OCI-LY7 (cell line): ENCODE measurements at regions not wholly inside any gene's neighbourhood (a gene's known extent, or its start where the extent isn't known, plus 50 kb on each side); places are given as distances from the start of the nearest gene placed in this dataset.
"Not testable (repeated sequence)": the region's sequence is repeated elsewhere in the genome, so short reads cannot be mapped to it uniquely, and the experiment has no call there.

ENCODE experiments used
- BruUV-seq: library from RNA; stranded (reverse); fragments of 400-500 nt; replicated peaks from 2 replicates; lab custom pipeline; 2021; lab: Mats Ljungman, UMichigan
- CTCF ChIA-PET: fragments of 300-600 bp; sonication (Branson Sonifier 250); formaldehyde crosslinking; loops from one replicate; lab custom pipeline; 2022; ENCODE audit warnings: antibody characterized with exemption; ENCODE audit not compliant: unreplicated experiment; lab: Charles Lee
- POLR2A ChIA-PET: fragments of 300-600 bp; sonication (Branson Sonifier 250); formaldehyde crosslinking; loops from one replicate; lab custom pipeline; 2022; ENCODE audit warnings: antibody characterized with exemption; lab: Charles Lee
- DNase-seq: peaks from one replicate; pipeline ENCODE4 v3.0.0-alpha.2; 2015; ENCODE audit warnings: low spot score
- H2AFZ ChIP-seq: fragments of 200-600 bp; sonication (generic), shearing (Covaris generic); 2 replicates; pipeline ENCODE4 v1.6.1; 2014; ENCODE audit warnings: mild to moderate bottlenecking, antibody characterized with exemption, low read length, moderate library complexity
- H3K27ac ChIP-seq: fragments of 200-600 bp; sonication (generic); 2 replicates; pipeline ENCODE4 v1.5.1; 2014; ENCODE audit warnings: mixed run types, low read depth, mild to moderate bottlenecking, moderate library complexity, low read length, inconsistent platforms; ENCODE audit not compliant: poor library complexity, severe bottlenecking
- H3K36me3 ChIP-seq: fragments of 200-600 bp; sonication (generic); 2 replicates; pipeline ENCODE4 v1.6.1; 2014; ENCODE audit warnings: mild to moderate bottlenecking, antibody characterized with exemption, low read length, moderate library complexity, mixed read lengths; ENCODE audit not compliant: insufficient read depth
- H3K4me1 ChIP-seq: fragments of 200-600 bp; sonication (generic); 2 replicates; pipeline ENCODE4 v1.5.1; 2014; ENCODE audit warnings: mild to moderate bottlenecking, low read length; ENCODE audit not compliant: insufficient read depth, poor library complexity, severe bottlenecking
- H3K4me2 ChIP-seq: fragments of 200-600 bp; sonication (generic); 2 replicates; pipeline ENCODE4 v1.6.1; 2014; ENCODE audit warnings: mild to moderate bottlenecking, low read length
- H3K4me3 ChIP-seq: fragments of 200-600 bp; sonication (generic); 2 replicates; pipeline ENCODE4 v1.5.1; 2014; ENCODE audit warnings: mild to moderate bottlenecking, low read depth, low read length; ENCODE audit not compliant: poor library complexity, severe bottlenecking
- H3K79me2 ChIP-seq: fragments of 200-600 bp; sonication (generic); 2 replicates; pipeline ENCODE4 v1.6.1; 2016; ENCODE audit warnings: low read depth, mild to moderate bottlenecking, low read length, moderate library complexity, mixed read lengths; ENCODE audit not compliant: insufficient read depth
- H3K9me2 ChIP-seq: fragments of 200-600 bp; sonication (generic); 2 replicates; pipeline ENCODE4 v1.6.1; 2016; ENCODE audit warnings: mild to moderate bottlenecking, low read length, mixed read lengths; ENCODE audit not compliant: insufficient read depth
- H3K9me3 ChIP-seq: fragments of 200-600 bp; sonication (generic); 2 replicates; pipeline ENCODE4 v1.6.1; 2014; ENCODE audit warnings: mild to moderate bottlenecking, mixed run types, low read length, mixed read lengths
- H4K20me1 ChIP-seq: fragments of 200-600 bp; sonication (generic); 2 replicates; pipeline ENCODE4 v1.6.1; 2014; ENCODE audit warnings: mild to moderate bottlenecking, antibody characterized with exemption, low read length, moderate library complexity, mixed read lengths; ENCODE audit not compliant: insufficient read depth
- CTCF ChIP-seq: fragments of 200-600 bp; sonication (generic); conservative IDR thresholded peaks from 2 replicates; pipeline ENCODE4 v1.5.1; 2014; ENCODE audit warnings: mild to moderate bottlenecking, antibody characterized with exemption, low read length, moderate library complexity, mixed read lengths
- EZH2phosphoT487 ChIP-seq: fragments of 200-600 bp; sonication (generic); IDR thresholded peaks from 2 replicates; pipeline ENCODE4 v1.6.1; 2018; ENCODE audit warnings: low read depth, borderline replicate concordance, mild to moderate bottlenecking, mixed run types, antibody characterized with exemption, low read length, moderate library complexity, mixed read lengths
- intact Hi-C: fragments of 100-400 bp; cut with micrococcal nuclease; formaldehyde crosslinking; loops from one replicate; pipeline ENCODE4 v1.10.0; 2022; ENCODE audit not compliant: unreplicated experiment

GRCh38 chr6:67880939-67881705, 754.0 kb upstream of the ADGRB3 start:
- Histone ChIP-seq H3K4me3 (no peak overlapping the region), H3K4me1 (no peaks in the 10 kb centered on the region), H3K79me2 (no peaks in the 10 kb centered on the region), H3K9me2 (no peaks in the 10 kb centered on the region), H3K36me3 (no peaks in the 10 kb centered on the region), H4K20me1 (no peaks in the 10 kb centered on the region), H3K9me3 (no peaks in the 10 kb centered on the region), H2AFZ (no peak overlapping the region), H3K27ac (no peak overlapping the region), H3K4me2 (no peak overlapping the region)
- ChIA-PET POLR2A (no interaction called here), CTCF (no interaction called here)
- intact Hi-C loops = no loop called here
- DNase-seq = no peak
- no TSS peak for BruUV-seq
- TF ChIP-seq EZH2phosphoT487 (no peak), CTCF (no peak)

- POLR2A ChIA-PET, H3K4me1 ChIP-seq, H4K20me1 ChIP-seq, intact Hi-C loops, H3K9me3 ChIP-seq, H3K9me2 ChIP-seq, BruUV-seq, H3K36me3 ChIP-seq, H3K4me2 ChIP-seq, H3K79me2 ChIP-seq, DNase-seq, H3K4me3 ChIP-seq, H2AFZ ChIP-seq, CTCF ChIA-PET, H3K27ac ChIP-seq: not testable (repeated sequence)
These were observed 754.7 kb upstream of the ADGRB3 start for GRCh38 chr6:67880343-67880742.

- intact Hi-C loops, H3K9me3 ChIP-seq, H3K36me3 ChIP-seq, H3K4me2 ChIP-seq, H3K27ac ChIP-seq, CTCF ChIA-PET, POLR2A ChIA-PET, H3K9me2 ChIP-seq, H4K20me1 ChIP-seq, BruUV-seq, H2AFZ ChIP-seq, H3K79me2 ChIP-seq, DNase-seq, H3K4me1 ChIP-seq, H3K4me3 ChIP-seq: not testable (repeated sequence)
These were observed 755.2 kb upstream of the ADGRB3 start for GRCh38 chr6:67879928-67880327.

DNA sequence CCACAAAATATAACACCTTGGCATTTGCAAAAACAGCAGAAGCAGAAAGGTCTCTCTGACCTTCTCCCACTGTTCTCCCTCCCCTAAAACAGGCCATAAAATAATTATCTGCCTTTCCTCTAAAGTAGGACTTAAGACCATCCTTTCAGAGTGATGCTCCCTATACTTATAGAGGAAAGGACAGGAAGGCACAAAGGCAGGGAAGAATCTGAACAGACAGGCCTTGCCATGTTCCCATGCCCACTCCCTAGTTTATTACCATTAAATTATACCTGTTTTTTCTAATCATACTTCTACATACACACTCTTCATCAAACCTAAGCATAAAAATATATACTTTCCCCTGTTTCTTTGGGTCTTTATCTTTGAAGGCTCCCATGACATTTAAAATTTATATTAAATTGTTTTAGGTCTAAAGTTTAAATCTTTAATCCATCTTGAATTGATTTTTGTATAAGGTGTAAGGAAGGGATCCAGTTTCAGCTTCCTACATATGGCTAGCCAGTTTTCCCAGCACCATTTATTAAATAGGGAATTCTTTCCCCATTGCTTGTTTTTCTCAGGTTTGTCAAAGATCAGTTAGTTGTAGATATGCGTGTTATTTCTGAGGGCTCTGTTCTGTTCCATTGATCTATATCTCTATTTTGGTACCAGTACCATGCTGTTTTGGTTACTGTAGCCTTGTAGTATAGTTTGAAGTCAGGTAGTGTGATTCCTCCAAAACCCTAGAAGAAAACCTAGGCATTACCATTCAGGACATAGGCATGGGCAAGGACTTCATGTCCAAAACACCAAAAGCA, 755.8 kb upstream of the ADGRB3 start:
- intact Hi-C loops, CTCF ChIA-PET, H3K9me2 ChIP-seq, H3K9me3 ChIP-seq, BruUV-seq, H3K4me1 ChIP-seq, H3K4me2 ChIP-seq, H3K27ac ChIP-seq, H4K20me1 ChIP-seq, POLR2A ChIA-PET, H3K79me2 ChIP-seq, H3K4me3 ChIP-seq, H2AFZ ChIP-seq, H3K36me3 ChIP-seq, DNase-seq: not testable (repeated sequence)

DNA sequence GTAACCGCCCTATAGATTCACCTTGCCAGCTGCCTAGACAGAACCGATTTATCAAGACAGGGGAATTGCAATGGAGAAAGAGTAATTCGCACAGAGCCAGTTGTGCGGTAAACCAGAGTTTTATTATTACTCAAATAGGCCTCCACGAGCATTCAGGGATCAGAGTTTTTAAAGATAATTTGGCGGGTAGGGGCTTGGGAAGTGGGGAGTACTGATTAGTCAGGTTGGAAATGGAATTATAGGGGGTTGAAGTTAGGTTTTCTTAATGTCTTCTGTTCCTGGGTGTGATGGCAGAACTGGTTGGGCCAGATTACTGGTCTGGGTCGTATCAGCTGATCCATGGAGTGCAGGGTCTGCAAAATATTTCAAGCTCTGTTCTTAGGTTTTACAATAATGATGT, 756.9 kb upstream of the ADGRB3 start:
- H3K9me2 ChIP-seq, CTCF ChIA-PET, H3K9me3 ChIP-seq, H4K20me1 ChIP-seq, intact Hi-C loops, DNase-seq, H3K27ac ChIP-seq, BruUV-seq, H2AFZ ChIP-seq, H3K4me3 ChIP-seq, H3K79me2 ChIP-seq, H3K36me3 ChIP-seq, H3K4me1 ChIP-seq, H3K4me2 ChIP-seq: not testable (repeated sequence)
- POLR2A ChIA-PET = interaction anchor here (0.6 to 1.0 kb wide), 2 partner anchors 19 to 1181 kb away, joined by 3 to 4 read pairs; no protein-coding TSS in a partner anchor
